ENCODE measurements at regions not wholly inside any gene's neighbourhood (a gene's known extent, or its start where the extent isn't known, plus 50 kb on each side); places are given as distances from the start of the nearest gene placed in this dataset.

DNA sequence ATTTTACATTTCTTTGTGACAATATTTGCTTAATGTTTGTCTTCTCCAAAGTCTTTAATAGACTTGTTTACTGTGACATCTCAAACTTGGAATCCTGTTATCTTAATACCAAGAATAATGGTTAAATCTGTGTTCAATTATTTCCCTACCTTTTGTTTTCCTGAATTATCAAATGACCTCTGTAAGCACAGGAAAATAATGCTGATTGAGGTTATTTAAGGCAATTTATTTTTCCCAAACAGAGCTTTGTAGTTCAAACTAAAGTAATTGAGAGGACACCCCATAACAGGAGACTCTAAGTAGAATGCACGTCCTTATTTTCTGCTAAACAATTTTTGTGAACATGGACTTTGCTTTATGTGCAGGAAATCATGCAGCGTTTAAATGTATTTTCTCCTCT is 195.0 kb downstream of the BTBD3 start:
- TF ChIP-seq POLR2A (IDR thresholded peaks at IDR 0.05; ENCODE audit: low read depth, low read length) (no peak), POLR2AphosphoS5 (IDR thresholded peaks at IDR 0.05; ENCODE audit: low read depth, low read length) (no peak), TAF1 (IDR thresholded peaks at IDR 0.05; ENCODE audit: low read depth, low read length) (no peak), SPI1 (IDR thresholded peaks at IDR 0.05; ENCODE audit: low read depth, low read length) (no peak), POU2F2 (IDR thresholded peaks at IDR 0.05; ENCODE audit: low read depth, low read length) (no peak), PAX5 (IDR thresholded peaks at IDR 0.05; ENCODE audit: insufficient read depth, low read length, severe bottlenecking) (no peak)

Data from GM12891 (cell line).